IMR-90 (cell line): ENCODE measurements at regions not wholly inside any gene's neighbourhood (a gene's known extent, or its start where the extent isn't known, plus 50 kb on each side); places are given as distances from the start of the nearest gene placed in this dataset.

Experiments
- ATAC-seq: fragments of 200-7000 bp; cut with Tn5 transposase; 2 replicates; pipeline ENCODE4 v1.9.1; 2020; ENCODE audit warnings: low read depth, mild to moderate bottlenecking, moderate library complexity
- BruUV-seq: library from RNA; stranded (reverse); fragments of 400-500 nt; replicated peaks from 2 replicates; lab custom pipeline; 2021; lab: Mats Ljungman, UMichigan
- CTCF ChIA-PET: fragments of 300-600 bp; formaldehyde crosslinking; extraction: SDS; loops from one replicate; lab custom pipeline; 2021; ENCODE audit warnings: antibody characterized with exemption; lab: Yijun Ruan, JAX
- POLR2A ChIA-PET: fragments of 300-600 bp; sonication (Branson Sonifier 250); formaldehyde crosslinking; loops from one replicate; lab custom pipeline; 2022; ENCODE audit warnings: antibody characterized with exemption; ENCODE audit not compliant: unreplicated experiment; lab: Charles Lee
- DNase-seq: peaks from one replicate; pipeline ENCODE4 v3.0.0; 2013
- H2AFZ ChIP-seq: replicated peaks from 2 replicates; pipeline ENCODE3; 2013; ENCODE audit warnings: low read length, mild to moderate bottlenecking; ENCODE audit not compliant: poor library complexity
- H2AK5ac ChIP-seq: 2 replicates; pipeline ENCODE4 v1.6.1; 2013; ENCODE audit warnings: low read depth, low read length, inconsistent platforms
- H2AK9ac ChIP-seq: replicated peaks from 2 replicates; pipeline ENCODE3; 2013; ENCODE audit warnings: mild to moderate bottlenecking, low read depth, low read length, moderate library complexity; ENCODE audit not compliant: poor library complexity
- H2BK120ac ChIP-seq: 2 replicates; pipeline ENCODE4 v1.6.1; 2013; ENCODE audit warnings: low read depth, low read length, inconsistent platforms
- H2BK15ac ChIP-seq: 3 replicates; pipeline ENCODE4 v1.6.1; 2013; ENCODE audit warnings: low read depth, low read length, inconsistent platforms
- H2BK20ac ChIP-seq: 2 replicates; pipeline ENCODE4 v1.6.1; 2013; ENCODE audit warnings: low read depth, mild to moderate bottlenecking, inconsistent platforms, low read length, moderate library complexity
- H2BK5ac ChIP-seq: 2 replicates; pipeline ENCODE4 v1.6.1; 2013; ENCODE audit warnings: mild to moderate bottlenecking, low read depth, low read length, inconsistent platforms; ENCODE audit not compliant: poor library complexity, severe bottlenecking
- H3K14ac ChIP-seq: replicated peaks from 2 replicates; pipeline ENCODE4 v1.6.1; 2013; ENCODE audit warnings: low read depth, low read length, inconsistent platforms
- H3K18ac ChIP-seq: 2 replicates; pipeline ENCODE4 v1.6.1; 2013; ENCODE audit warnings: low read depth, low read length, control low read depth
- H3K23ac ChIP-seq: 2 replicates; pipeline ENCODE4 v1.6.1; 2013; ENCODE audit warnings: low read depth, low read length, inconsistent platforms
- H3K27ac ChIP-seq: 2 replicates; pipeline ENCODE4 v1.5.1; 2013; ENCODE audit warnings: mild to moderate bottlenecking, control low read depth, low read length; ENCODE audit not compliant: insufficient read depth
- H3K27me3 ChIP-seq: 2 replicates; pipeline ENCODE4 v1.6.1; 2013; ENCODE audit warnings: low read length; ENCODE audit not compliant: control insufficient read depth, insufficient read depth
- H3K36me3 ChIP-seq: 2 replicates; pipeline ENCODE4 v1.6.1; 2013; ENCODE audit warnings: low read length, mixed read lengths; ENCODE audit not compliant: control insufficient read depth, insufficient read depth
- H3K4ac ChIP-seq: 2 replicates; pipeline ENCODE4 v1.6.1; 2013; ENCODE audit warnings: low read depth, low read length, inconsistent platforms
- H3K4me1 ChIP-seq: 2 replicates; pipeline ENCODE4 v1.6.1; 2013; ENCODE audit warnings: low read length, mixed read lengths; ENCODE audit not compliant: control insufficient read depth, insufficient read depth
- H3K4me2 ChIP-seq: 2 replicates; pipeline ENCODE4 v1.6.1; 2013; ENCODE audit warnings: low read depth, mild to moderate bottlenecking, control low read depth, low read length, moderate library complexity
- H3K4me3 ChIP-seq: 2 replicates; pipeline ENCODE4 v1.5.1; 2013; ENCODE audit warnings: low read depth, mild to moderate bottlenecking, control low read depth, low read length, moderate library complexity; ENCODE audit not compliant: insufficient read depth
- H3K56ac ChIP-seq: 2 replicates; pipeline ENCODE4 v1.6.1; 2013; ENCODE audit warnings: low read length, inconsistent platforms; ENCODE audit not compliant: insufficient read depth; ENCODE audit errors: extremely low read depth
- H3K79me1 ChIP-seq, 2 experiments: 2 replicates each; pipeline ENCODE4 v1.6.1; 2013; ENCODE audit warnings: low read length in 2 of 2, inconsistent platforms in 1 of 2, low read depth in 1 of 2
- H3K9ac ChIP-seq: 2 replicates; pipeline ENCODE4 v1.6.1; 2013; ENCODE audit warnings: low read depth, low read length, control low read depth
- H3K9me1 ChIP-seq: 2 replicates; pipeline ENCODE4 v1.6.1; 2013; ENCODE audit warnings: low read length, inconsistent platforms; ENCODE audit not compliant: insufficient read depth
- H3K9me3 ChIP-seq: 2 replicates; pipeline ENCODE4 v1.6.1; 2013; ENCODE audit warnings: low read length; ENCODE audit not compliant: control insufficient read depth, insufficient read depth
- H4K20me1 ChIP-seq: 2 replicates; pipeline ENCODE4 v1.6.1; 2013; ENCODE audit warnings: low read length, inconsistent platforms; ENCODE audit not compliant: insufficient read depth
- H4K5ac ChIP-seq: 2 replicates; pipeline ENCODE4 v1.6.1; 2013; ENCODE audit warnings: mild to moderate bottlenecking, low read depth, low read length, control low read depth
- H4K8ac ChIP-seq, 2 experiments: 2 replicates each; pipeline ENCODE4 v1.6.1; 2013; ENCODE audit warnings: low read depth in 2 of 2, low read length in 2 of 2, control low read depth in 1 of 2, inconsistent platforms in 1 of 2
- H4K91ac ChIP-seq: 2 replicates; pipeline ENCODE4 v1.6.1; 2013; ENCODE audit warnings: low read depth, low read length, inconsistent platforms; ENCODE audit not compliant: insufficient read depth
- CEBPB ChIP-seq: IDR thresholded peaks from 2 replicates; pipeline ENCODE4 v1.6.1; 2012; ENCODE audit warnings: low read depth, low read length, improper control_type of control experiment
- FOS ChIP-seq: fragments of 150-350 bp; IDR thresholded peaks from 2 replicates; pipeline ENCODE4 v1.6.1; 2016; ENCODE audit warnings: low read depth, low read length
- NFE2L2 ChIP-seq: fragments of 150-350 bp; IDR thresholded peaks from 2 replicates; pipeline ENCODE4 v1.6.1; 2016; ENCODE audit warnings: low read depth, mild to moderate bottlenecking, low read length
- RCOR1 ChIP-seq: IDR thresholded peaks from 2 replicates; pipeline ENCODE4 v1.6.1; 2012; ENCODE audit warnings: mild to moderate bottlenecking, low read length, improper control_type of control experiment; ENCODE audit not compliant: insufficient replicate concordance
- SMC3 ChIP-seq: fragments of 150-350 bp; IDR thresholded peaks from 2 replicates; pipeline ENCODE4 v1.6.1; 2016; ENCODE audit warnings: low read depth, mild to moderate bottlenecking, antibody characterized with exemption, low read length, moderate library complexity
- WGBS, 2 experiments: methylation state at CpG; one replicate each; pipeline versions ENCODE4 v1.1.5 to v1.1.7; 2013; ENCODE audit warnings: missing lambda C conversion rate in 2 of 2; ENCODE audit not compliant: insufficient read length in 1 of 2; ENCODE audit errors: extremely low coverage in 2 of 2; 5-methylcytosine and 5-hydroxymethylcytosine counted together
- dilution Hi-C: fragments of 300-500 bp; cut with HindIII; formaldehyde crosslinking; loops from one replicate; pipeline ENCODE4 v1.14.3; 2018; ENCODE audit warnings: low sequenced_read_pairs; ENCODE audit not compliant: unreplicated experiment
- in situ Hi-C: fragments of 300-500 bp; cut with MboI; formaldehyde crosslinking; loops from 3 replicates; pipeline ENCODE4 v1.14.3; 2019; ENCODE audit warnings: low sequenced_read_pairs, inconsistent platforms, mixed read lengths
- intact Hi-C: fragments of 100-400 bp; cut with micrococcal nuclease; formaldehyde crosslinking; loops from 2 replicates; pipeline ENCODE4 v1.10.0; 2022
- TF ChIP-seq, protein P1 (sequence below): fragments of 150-350 bp; IDR thresholded peaks from 2 replicates; pipeline ENCODE4 v1.6.1; 2016; ENCODE audit warnings: low read depth, mild to moderate bottlenecking, low read length, moderate library complexity, borderline replicate concordance

GRCh38 chr1:194644528-194644927 lies 1458.1 kb upstream of the B3GALT2 start:
- ChIA-PET POLR2A (interaction anchor here (0.6 kb wide), 1 partner anchor 1153 kb away, joined by 3 read pairs; no protein-coding TSS in a partner anchor), CTCF (no interaction called here)
- Histone ChIP-seq H3K4me2 (no peak overlapping the region), H3K18ac (no peak overlapping the region), H2AK9ac (no peak overlapping the region), H2BK5ac (no peak overlapping the region), H2BK120ac (no peak overlapping the region), H3K4me1 (no peaks in the 10 kb centered on the region), H3K36me3 (no peaks in the 10 kb centered on the region), H3K9me1 (no peaks in the 10 kb centered on the region), H4K5ac (no peak overlapping the region), H4K8ac (no peak overlapping the region), H3K14ac (no peak overlapping the region), H3K79me1 (no peaks in the 10 kb centered on the region), H3K56ac (no peak overlapping the region), H3K4me3 (no peak overlapping the region), H3K27ac (no peak overlapping the region), H4K91ac (no peak overlapping the region), H3K27me3 (no peaks in the 10 kb centered on the region), H3K4ac (no peak overlapping the region), H3K23ac (no peak overlapping the region), H2AFZ (no peak overlapping the region), H4K20me1 (no peaks in the 10 kb centered on the region), H2BK15ac (no peak overlapping the region), H2BK20ac (no peak overlapping the region), H3K9ac (no peak overlapping the region), H3K9me3 (no peaks in the 10 kb centered on the region), H2AK5ac (no peak overlapping the region)
- in situ Hi-C loops (no loop called here), dilution Hi-C loops (no loop called here), intact Hi-C loops (no loop called here)
- WGBS, 2 experiments, result no CpG with 5 or more reads among the region's 1 CpG
- TF ChIP-seq SMC3 (no peak), RCOR1 (no peak), FOS (no peak), CEBPB (no peak), NFE2L2 (no peak)
- TF ChIP-seq, protein P1, sequence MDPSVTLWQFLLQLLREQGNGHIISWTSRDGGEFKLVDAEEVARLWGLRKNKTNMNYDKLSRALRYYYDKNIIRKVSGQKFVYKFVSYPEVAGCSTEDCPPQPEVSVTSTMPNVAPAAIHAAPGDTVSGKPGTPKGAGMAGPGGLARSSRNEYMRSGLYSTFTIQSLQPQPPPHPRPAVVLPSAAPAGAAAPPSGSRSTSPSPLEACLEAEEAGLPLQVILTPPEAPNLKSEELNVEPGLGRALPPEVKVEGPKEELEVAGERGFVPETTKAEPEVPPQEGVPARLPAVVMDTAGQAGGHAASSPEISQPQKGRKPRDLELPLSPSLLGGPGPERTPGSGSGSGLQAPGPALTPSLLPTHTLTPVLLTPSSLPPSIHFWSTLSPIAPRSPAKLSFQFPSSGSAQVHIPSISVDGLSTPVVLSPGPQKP, result no peak
- BruUV-seq, result no TSS peak
- no peak for DNase-seq
- no peak for ATAC-seq
